HFF-Myc (cell line): ENCODE measurements at regions not wholly inside any gene's neighbourhood (a gene's known extent, or its start where the extent isn't known, plus 50 kb on each side); places are given as distances from the start of the nearest gene placed in this dataset.

ENCODE experiments used
- DNase-seq: peaks from one replicate; pipeline ENCODE4 v3.0.0-alpha.2; 2011; ENCODE audit warnings: low read depth; ENCODE audit errors: extremely low read depth
- H3K4me3 ChIP-seq: replicated peaks from 2 replicates; pipeline ENCODE4 v1.5.1; 2011; ENCODE audit warnings: low read depth, mild to moderate bottlenecking, control low read depth, low read length
- TF ChIP-seq, protein P1 (sequence below): IDR thresholded peaks from 2 replicates; pipeline ENCODE4 v1.5.1; 2012; ENCODE audit warnings: mild to moderate bottlenecking, low read depth, low read length, control low read depth; ENCODE audit errors: missing control alignments

DNA sequence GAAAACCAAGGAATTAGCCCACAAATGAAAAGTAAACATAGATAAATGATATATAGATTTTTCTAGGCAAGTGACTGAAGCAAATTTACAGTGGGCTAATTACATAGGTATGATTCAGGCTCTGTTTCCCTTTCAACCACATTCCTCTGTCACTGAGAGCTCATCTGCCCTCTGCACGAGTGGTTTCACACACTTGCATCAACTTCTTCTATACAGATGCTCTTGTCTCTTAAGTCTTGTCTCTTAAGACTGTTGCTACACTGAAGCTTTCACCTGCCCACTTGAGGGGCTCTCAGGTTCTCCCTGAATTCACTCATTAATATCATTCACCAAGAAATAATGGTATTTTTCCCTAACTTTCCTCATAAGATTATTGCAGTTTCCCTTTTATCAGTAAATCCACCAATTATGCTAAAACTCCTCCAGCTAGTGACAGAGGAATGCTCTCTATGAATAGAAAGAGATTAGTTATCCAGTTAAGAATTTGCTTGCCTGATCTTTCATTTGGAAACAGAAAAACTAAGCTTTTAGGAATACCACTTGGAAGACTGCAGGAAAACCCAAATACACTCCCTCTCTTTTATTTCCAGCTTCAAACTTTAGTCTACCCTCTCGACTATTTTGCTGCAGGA, 95.7 kb downstream of the ELAPOR2 start:
- TF ChIP-seq, protein P1, sequence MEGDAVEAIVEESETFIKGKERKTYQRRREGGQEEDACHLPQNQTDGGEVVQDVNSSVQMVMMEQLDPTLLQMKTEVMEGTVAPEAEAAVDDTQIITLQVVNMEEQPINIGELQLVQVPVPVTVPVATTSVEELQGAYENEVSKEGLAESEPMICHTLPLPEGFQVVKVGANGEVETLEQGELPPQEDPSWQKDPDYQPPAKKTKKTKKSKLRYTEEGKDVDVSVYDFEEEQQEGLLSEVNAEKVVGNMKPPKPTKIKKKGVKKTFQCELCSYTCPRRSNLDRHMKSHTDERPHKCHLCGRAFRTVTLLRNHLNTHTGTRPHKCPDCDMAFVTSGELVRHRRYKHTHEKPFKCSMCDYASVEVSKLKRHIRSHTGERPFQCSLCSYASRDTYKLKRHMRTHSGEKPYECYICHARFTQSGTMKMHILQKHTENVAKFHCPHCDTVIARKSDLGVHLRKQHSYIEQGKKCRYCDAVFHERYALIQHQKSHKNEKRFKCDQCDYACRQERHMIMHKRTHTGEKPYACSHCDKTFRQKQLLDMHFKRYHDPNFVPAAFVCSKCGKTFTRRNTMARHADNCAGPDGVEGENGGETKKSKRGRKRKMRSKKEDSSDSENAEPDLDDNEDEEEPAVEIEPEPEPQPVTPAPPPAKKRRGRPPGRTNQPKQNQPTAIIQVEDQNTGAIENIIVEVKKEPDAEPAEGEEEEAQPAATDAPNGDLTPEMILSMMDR: no peak
- no peak for DNase-seq
- H3K4me3 ChIP-seq: no peak overlapping the region

DNA sequence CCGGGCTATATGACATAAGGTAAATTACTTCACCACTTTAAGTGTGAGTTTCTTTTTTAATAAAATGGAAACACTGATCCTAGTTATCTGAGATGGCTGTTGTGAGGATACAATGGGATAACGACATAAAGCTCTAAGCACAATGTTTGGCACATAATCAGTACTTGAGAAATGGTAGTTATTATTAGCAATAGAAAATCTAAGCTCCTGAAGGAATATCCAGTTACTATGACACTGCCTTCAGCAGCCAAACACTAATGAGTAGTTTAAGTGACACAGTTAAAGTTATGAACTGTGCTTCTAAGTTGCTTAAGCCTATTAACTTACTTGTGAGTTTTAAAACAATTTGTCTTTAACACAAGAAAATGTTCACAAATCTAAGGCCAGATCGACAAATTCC, 96.8 kb downstream of the ELAPOR2 start:
- DNase-seq: no peak
- H3K4me3 ChIP-seq: no peak overlapping the region
- TF ChIP-seq, protein P1: no peak

DNA sequence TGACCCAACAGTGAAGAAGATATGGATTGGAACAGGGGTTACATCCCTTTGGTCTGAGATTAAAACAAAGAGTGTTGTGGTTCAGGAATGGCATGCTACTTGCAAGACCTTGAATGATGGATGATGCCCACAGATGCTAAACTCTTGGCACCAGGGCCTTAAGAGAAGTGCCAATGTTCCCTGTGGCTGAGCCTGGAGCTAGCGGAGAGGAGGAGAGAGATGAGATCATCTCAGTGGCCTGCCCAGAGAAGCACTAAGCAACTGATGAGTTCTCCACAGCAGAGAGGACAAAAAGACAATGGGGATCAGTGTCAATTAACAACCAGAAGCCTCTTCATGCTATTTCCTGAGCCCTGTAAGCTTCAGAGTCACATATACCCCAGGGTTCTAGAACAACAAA, 97.8 kb downstream of the ELAPOR2 start:
- DNase-seq: no peak
- TF ChIP-seq, protein P1: no peak
- no peak overlapping the region for H3K4me3 ChIP-seq

DNA sequence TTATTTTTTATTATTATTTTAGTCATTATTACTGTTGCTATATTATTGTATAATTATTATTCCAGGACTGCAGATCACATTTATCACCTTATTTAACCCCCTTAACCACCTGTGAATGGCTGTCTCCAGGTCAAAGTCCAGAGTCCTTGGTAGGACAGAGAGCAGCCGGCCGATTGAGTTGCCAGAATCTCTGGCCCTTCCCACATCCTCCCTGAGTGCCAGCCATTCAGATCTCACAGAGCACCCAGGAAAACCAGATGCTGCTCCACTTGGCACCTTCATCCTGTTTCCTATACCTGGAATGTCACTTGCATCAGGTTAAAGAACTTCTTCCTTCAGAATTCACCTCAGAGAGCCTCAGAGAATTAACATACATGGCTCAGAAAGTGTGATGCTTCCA, 101.1 kb downstream of the ELAPOR2 start:
- TF ChIP-seq, protein P1: no peak
- H3K4me3 ChIP-seq: no peak overlapping the region
- no peak for DNase-seq

DNA sequence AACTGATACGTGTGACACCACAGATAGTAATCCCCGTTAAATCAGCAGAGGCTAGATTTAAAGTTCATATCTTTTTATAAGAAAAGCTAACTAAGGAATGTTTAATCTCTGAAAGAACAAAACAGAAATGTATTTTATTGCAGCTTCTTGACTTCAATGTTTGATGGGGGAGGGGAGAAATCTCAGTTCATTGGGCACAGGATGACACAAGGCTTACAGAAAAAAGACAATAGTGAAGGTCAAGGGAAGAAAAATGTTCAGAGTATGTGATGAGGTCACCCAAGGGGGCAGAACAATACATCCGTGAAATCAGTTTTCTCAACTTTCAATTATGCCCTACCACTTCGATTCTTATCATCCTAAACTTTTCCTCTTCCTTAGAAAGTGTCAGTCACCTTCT, 102.9 kb downstream of the ELAPOR2 start:
- H3K4me3 ChIP-seq: no peak overlapping the region
- DNase-seq: no peak
- TF ChIP-seq, protein P1: no peak

DNA sequence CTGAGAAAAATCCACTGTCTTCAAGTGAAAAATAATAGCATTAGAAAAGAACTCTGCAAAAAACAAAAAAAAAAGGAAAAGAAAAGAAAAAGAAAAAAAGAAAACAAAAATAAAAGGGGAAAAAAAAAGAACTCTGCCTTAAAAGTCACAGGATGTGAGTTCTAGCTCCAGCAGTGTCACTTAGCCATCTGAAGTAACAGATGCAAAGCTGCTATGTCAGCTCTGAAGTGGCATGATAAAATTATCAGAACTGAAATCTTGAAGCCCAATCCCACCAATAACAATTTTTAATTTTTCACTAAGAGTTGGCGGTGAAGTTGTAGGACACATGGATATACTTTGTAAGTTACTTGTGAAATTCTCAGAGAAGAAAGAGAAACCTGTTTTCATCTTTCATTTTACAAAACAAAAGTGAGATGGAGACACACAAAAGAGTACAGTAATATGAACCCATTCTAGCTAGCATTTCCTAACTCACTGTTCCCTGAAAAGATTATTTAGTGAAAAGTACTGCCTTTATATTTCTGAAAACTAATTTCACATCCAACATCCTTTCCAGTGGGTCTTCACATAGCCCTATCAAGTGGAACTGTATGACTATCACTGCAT, 103.5 kb downstream of the ELAPOR2 start:
- TF ChIP-seq, protein P1: no peak
- no peak for DNase-seq

More for the DNA sequence above, 103.5 kb downstream of the ELAPOR2 start:
- no peak overlapping the region for H3K4me3 ChIP-seq
